ENCODE measurements at regions not wholly inside any gene's neighbourhood (a gene's known extent, or its start where the extent isn't known, plus 50 kb on each side); places are given as distances from the start of the nearest gene placed in this dataset.

DNA sequence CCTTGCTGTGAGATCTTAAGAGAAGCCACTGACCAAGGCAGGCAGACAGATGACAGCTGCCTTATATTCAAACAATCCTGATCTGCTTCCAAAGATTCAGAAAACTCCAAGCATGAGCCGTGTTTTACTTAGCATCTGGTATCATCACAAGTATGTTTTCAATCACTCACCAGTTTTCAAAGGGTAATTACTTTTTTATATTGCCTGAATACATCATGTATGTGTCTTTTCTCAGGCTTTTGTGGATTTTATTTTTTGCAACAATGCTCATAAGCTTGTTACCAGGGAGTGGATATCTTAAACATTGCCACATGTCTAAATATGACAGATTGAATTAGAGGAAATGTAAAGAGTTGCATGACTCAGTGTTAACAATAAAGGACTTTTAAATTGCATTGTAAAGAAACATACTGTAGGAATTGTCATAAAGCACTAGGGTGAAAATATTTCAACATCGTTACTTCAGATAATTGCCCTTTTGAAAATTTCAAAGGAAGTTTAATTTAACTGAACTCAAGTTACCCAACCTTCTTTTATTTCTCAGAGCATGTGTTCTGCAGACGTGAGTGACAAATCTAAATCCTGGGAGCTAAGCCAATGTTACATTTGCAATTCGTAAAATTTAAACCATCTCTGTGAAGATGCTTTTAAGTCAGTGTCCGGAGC, 326.1 kb downstream of the PLK2 start:
- TF ChIP-seq, protein P1, sequence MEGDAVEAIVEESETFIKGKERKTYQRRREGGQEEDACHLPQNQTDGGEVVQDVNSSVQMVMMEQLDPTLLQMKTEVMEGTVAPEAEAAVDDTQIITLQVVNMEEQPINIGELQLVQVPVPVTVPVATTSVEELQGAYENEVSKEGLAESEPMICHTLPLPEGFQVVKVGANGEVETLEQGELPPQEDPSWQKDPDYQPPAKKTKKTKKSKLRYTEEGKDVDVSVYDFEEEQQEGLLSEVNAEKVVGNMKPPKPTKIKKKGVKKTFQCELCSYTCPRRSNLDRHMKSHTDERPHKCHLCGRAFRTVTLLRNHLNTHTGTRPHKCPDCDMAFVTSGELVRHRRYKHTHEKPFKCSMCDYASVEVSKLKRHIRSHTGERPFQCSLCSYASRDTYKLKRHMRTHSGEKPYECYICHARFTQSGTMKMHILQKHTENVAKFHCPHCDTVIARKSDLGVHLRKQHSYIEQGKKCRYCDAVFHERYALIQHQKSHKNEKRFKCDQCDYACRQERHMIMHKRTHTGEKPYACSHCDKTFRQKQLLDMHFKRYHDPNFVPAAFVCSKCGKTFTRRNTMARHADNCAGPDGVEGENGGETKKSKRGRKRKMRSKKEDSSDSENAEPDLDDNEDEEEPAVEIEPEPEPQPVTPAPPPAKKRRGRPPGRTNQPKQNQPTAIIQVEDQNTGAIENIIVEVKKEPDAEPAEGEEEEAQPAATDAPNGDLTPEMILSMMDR (conservative IDR thresholded peaks at IDR 0.05), result no peak
- no peak for TF ChIP-seq ZFX (IDR thresholded peaks at IDR 0.05)
